ENCODE measurements at regions not wholly inside any gene's neighbourhood (a gene's known extent, or its start where the extent isn't known, plus 50 kb on each side); places are given as distances from the start of the nearest gene placed in this dataset.

GRCh38 chr2:39995005-39995737, 216.1 kb upstream of the THUMPD2 start:
- no peaks in the 10 kb centered on the region for H3K4me1 ChIP-seq (ENCODE audit: control insufficient read depth, insufficient read depth, low read length)
- no peak overlapping the region for H3K27ac ChIP-seq (ENCODE audit: extremely low read depth, low read depth, low read length)
- no peaks in the 10 kb centered on the region for H3K36me3 ChIP-seq (ENCODE audit: control insufficient read depth in 2 of 2, insufficient read depth in 1 of 2, low read length in 2 of 2)
- H3K4me3 ChIP-seq (ENCODE audit: low read depth, low read length) = no peak overlapping the region
- ChIA-PET POLR2A (no interaction called here), CTCF (no interaction called here)
- no peaks in the 10 kb centered on the region for H3K9me3 ChIP-seq (ENCODE audit: control insufficient read depth, insufficient read depth, low read depth, low read length)
- TF ChIP-seq GLI4 (tag by site-specific recombination; IDR thresholded peaks at IDR 0.05) (no peak), ZNF621 (tag by site-specific recombination; IDR thresholded peaks at IDR 0.05) (no peak), ZSCAN23 (tag by site-specific recombination; IDR thresholded peaks at IDR 0.05) (no peak), ZNF335 (tag by site-specific recombination; conservative IDR thresholded peaks at IDR 0.05) (no peak), ZNF596 (tag by site-specific recombination; IDR thresholded peaks at IDR 0.05) (no peak), ZNF146 (tag by site-specific recombination; IDR thresholded peaks at IDR 0.05) (no peak), ZNF433 (tag by site-specific recombination; IDR thresholded peaks at IDR 0.05; ENCODE audit: low read depth) (no peak), KLF9 (tag by site-specific recombination; IDR thresholded peaks at IDR 0.05; ENCODE audit: low read depth) (no peak), ZSCAN4 (tag by site-specific recombination; IDR thresholded peaks at IDR 0.05) (no peak), ZBTB10 (tag by site-specific recombination; IDR thresholded peaks at IDR 0.05) (no peak), ZFP3 (tag by site-specific recombination; IDR thresholded peaks at IDR 0.05; ENCODE audit: low read depth) (no peak), ZNF530 (tag by site-specific recombination; IDR thresholded peaks at IDR 0.05; ENCODE audit: low read depth) (no peak), ZNF16 (tag by site-specific recombination; IDR thresholded peaks at IDR 0.05; ENCODE audit: low read depth) (no peak), ZNF501 (tag by site-specific recombination; IDR thresholded peaks at IDR 0.05) (no peak), KLF1 (tag by site-specific recombination; IDR thresholded peaks at IDR 0.05) (no peak), ZNF548 (tag by site-specific recombination; IDR thresholded peaks at IDR 0.05) (no peak), ZNF600 (tag by site-specific recombination; IDR thresholded peaks at IDR 0.05) (no peak), ZNF513 (tag by site-specific recombination; IDR thresholded peaks at IDR 0.05) (no peak)

GRCh38 chr2:39994151-39994550, 215.1 kb upstream of the THUMPD2 start:
- Histone ChIP-seq H3K4me1 (ENCODE audit: control insufficient read depth, insufficient read depth, low read length) (no peaks in the 10 kb centered on the region), H3K27ac (ENCODE audit: extremely low read depth, low read depth, low read length) (no peak overlapping the region), H3K4me3 (ENCODE audit: low read depth, low read length) (no peak overlapping the region), H3K9me3 (ENCODE audit: control insufficient read depth, insufficient read depth, low read depth, low read length) (no peaks in the 10 kb centered on the region), H3K36me3 (ENCODE audit: control insufficient read depth in 2 of 2, insufficient read depth in 1 of 2, low read length in 2 of 2) (no peaks in the 10 kb centered on the region)
- ChIA-PET POLR2A (no interaction called here), CTCF (interaction anchor here (0.7 kb wide), 1 partner anchor 878 kb away, joined by 3 read pairs; no protein-coding TSS in a partner anchor)
- TF ChIP-seq ZNF548 (tag by site-specific recombination; IDR thresholded peaks at IDR 0.05) (no peak), ZNF112 (tag by site-specific recombination; IDR thresholded peaks at IDR 0.05) (no peak), ZBTB49 (tag by site-specific recombination; IDR thresholded peaks at IDR 0.05; ENCODE audit: low read depth) (no peak), PRDM10 (tag by site-specific recombination; IDR thresholded peaks at IDR 0.05) (no peak), BCL6B (tag by site-specific recombination; IDR thresholded peaks at IDR 0.05) (no peak)
